Anterior cingulate cortex (tissue), 58 donors: ENCODE measurements at regions not wholly inside any gene's neighbourhood (a gene's known extent, or its start where the extent isn't known, plus 50 kb on each side); places are given as distances from the start of the nearest gene placed in this dataset.
"Not testable (repeated sequence)": the region's sequence is repeated elsewhere in the genome, so short reads cannot be mapped to it uniquely, and the experiment has no call there.

Experiments
- DNase-seq, 58 donors: peaks; one replicate each; lab custom pipeline; 2025; lab: John Stamatoyannopoulos, UW

DNA sequence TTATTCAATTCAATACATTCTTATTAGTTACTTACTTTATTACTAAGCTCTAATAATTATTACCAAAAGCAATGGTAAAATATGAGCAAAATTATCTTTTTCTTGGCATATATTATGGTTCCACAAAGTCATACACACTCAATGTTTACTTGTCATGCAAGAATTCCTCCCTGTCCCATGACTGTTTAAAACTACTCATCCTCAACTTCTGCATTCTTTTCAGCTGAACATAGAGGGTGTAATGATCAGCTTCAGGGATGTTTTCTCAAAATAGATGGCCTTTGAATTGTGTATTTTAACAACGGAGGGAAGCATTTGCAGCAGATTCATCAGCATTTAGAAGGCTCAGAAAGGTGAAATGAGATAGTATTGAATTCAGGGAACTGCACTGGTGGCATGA, 499.0 kb downstream of the RWDD3 start:
- DNase-seq: no peak

DNA sequence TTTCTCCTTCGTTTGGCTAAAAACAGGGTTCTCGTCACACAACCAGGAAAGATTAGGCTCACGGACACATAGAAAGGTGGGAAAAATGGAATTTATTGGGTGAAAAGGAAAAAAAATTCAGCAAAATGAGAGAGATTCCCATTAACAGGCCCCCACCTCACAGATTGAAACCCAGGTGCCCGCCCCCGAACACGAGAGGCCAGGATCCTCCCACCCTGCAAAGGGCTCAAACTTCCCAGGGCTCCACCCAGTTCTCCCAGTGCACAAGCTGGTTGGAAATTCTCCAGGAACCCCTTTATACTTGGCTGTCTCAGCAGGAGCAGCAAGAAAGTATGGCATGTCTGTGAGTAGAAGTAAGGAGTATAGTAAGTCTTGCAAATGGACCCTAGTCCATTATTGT, 499.7 kb downstream of the RWDD3 start:
- no peak for DNase-seq

DNA sequence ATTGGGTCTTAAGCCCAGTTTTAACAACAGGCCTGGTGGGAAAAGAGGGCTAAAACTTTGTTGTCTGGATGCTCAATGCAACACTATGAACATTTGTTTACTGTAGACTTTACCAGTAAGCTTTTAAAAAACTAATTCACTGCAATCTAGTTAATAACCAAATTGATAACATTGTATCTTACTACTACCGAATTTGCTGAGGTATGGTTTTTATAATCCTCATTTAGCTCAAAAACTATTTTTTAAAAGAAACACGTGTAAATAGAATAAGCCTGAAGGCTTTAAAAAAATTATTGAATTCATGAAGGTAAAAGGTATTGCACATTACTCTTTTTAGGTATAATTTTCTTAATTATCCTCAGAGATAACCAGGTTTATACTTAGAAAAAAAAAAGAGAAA, 500.6 kb downstream of the RWDD3 start:
- no peak for DNase-seq

DNA sequence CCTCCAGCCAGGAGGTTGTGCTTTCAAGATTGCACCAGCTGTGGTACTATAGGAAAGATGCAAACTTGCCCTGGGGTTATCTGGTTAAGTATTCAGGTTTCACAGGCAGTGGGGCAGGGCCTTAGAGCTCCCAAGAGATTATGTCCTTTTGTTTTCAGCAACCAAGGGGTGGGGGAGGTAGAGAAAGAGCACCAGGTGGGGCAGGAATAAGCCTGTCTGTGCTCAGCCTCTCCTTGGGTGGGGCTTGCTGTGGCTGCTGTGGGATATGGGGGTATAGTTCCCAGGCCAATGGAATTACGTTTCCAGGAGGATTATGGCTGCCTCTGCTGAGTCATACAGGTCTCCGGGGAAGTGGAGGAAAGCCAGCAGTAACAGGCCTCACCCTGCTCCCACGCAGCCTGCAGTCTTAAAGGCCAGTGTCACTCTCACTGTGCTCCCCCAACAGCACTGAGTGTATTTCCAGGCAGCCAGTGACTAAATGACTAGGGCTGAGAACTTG, 508.6 kb downstream of the RWDD3 start:
- DNase-seq: no peak

DNA sequence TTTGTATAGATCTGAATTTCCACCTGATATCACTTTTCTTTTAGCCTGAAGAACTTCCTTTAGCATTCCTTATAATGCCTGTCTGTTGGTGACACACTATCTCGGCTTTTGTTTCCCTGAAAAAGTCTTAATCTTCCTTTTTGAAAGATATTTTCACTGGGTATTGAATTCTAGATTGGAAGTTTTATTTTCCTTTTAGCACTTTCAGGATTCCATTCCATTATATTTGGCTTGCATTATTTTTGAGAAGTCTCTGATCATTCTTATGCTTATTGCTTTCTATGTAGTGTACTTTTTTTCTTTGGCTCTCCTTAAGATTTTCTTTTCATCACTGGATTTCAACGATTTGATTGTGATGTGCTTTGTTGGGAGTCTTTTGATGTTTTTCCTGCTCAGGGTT, 510.7 kb downstream of the RWDD3 start:
- DNase-seq: no peak

DNA sequence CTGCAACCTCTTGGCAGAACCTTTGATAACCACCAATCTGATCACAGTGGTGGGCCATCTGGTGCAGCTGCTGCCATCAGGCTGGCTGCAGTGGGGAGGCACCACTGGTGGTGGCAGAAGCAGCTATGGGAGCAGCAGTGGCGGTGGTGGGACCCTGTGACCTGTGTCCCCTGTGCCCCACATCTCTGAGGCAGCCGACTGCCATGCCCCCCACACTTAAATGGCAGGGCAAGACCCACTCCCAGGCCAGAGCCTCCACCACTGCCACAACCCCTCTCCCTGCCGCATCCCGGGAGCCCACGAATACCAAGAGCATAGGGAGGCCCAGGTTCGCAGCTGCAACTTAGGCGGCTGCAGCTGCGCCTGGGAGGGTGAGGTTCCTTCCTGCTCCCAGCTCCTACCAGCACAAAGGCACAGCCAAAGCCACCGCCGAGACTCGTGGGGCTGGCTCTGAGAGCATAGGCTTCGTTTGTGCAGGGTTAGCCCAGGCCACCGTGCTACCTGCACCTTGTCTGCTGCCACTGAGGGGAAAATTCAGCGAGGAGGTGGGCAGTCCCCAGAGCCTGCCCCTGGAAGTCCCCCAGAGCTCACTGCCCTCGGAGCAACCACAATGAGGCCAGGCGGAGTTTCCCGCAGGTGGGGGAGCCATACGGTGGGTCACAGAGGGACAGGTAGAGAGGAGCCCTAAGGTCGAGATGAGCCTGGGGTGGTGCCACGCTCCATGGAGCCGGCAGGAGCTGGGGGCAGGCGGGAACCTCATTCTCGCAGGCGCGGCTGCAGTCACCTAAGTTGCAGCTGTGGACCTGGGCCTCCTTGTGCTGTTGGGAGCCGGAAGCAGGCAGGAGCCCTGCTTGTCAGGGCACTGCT, 518.7 kb downstream of the RWDD3 start:
- DNase-seq: no peak

DNA sequence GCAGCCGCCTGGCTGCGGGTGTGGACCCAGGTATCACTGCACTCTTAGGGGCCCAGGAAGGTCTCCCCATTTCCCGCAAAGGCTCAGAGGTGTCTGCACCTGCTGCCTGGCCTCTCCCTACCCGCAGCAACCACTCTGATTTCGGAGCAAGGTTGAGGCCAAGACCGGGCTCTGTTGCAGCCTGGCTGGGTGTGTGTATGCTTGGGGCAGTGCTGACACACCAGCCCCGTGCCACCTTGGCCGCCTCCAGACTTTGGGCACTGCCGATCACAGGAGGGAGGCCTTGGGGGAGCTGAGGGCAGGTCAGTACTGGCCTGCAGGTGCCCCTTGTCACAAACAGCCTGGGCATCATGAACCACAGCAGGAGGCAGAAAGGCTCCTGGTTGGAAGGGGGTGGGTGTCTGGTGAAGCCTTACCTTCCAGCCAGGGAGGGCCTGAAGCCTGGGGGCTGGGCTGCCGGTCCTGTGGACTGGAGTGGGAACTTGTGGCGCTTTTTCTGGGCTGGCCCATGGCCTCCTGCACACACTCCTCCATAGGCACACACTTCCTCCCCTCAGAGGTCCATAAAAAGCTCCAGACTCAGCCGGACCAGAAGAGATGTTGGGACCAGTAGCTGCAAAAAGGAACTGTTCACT, 519.5 kb downstream of the RWDD3 start:
- no peak for DNase-seq

DNA sequence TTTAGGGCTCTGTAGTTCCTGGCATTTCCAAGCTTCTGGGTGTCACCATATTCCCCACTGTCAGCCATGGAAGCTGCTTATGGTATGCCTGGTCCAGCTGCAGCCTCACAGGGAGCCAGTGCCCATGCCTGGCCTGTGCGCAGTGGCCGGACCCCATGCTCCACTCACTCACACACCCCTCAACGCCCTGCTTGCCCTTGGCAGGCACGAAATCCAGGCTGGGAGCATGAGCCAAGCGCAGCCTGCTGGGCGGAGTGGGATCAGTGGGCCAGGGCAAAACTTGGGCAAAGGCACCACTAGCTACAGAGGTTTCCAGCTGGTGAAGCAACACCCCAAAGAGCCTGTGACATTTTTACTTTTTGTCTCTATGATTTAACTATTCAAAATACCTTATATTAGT, 520.4 kb downstream of the RWDD3 start:
- DNase-seq: no peak

DNA sequence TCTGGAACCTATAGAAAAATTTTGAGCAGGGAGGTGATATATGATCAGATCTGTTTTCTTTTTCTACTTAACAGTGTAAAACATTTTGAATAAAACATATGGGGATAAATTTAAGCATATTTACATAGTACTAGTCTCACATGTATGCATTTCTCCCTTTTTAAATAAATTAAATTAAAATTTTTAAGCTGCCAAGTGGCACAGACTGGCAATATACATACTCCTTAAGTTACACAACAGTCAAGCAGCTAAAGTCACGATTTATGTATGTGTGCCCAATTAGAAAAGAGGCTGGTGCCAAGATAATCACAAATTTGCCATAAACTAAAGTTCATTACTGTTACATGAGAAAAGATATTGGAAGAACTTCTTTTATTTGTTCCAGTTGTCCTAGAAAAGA, 532.0 kb downstream of the RWDD3 start:
- DNase-seq: no peak

DNA sequence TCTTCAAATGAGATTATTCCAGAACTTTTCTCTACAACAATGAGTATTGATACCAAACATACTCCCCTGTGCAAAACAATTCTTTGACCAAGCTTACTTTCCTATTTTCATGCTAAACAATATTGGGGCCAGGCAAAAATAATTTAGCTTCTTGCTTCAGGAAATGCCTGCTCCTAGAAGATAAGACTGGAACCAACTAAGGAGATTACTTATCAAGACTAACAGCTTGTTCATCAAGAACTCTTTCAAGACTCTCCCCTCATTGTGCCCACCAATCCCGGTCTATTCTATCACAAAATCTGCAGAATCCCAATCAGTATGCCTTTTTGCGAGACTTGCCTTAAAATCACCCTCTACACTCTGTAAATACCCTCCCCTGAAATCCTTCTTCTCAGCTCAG, 536.6 kb downstream of the RWDD3 start:
- DNase-seq: no peak

DNA sequence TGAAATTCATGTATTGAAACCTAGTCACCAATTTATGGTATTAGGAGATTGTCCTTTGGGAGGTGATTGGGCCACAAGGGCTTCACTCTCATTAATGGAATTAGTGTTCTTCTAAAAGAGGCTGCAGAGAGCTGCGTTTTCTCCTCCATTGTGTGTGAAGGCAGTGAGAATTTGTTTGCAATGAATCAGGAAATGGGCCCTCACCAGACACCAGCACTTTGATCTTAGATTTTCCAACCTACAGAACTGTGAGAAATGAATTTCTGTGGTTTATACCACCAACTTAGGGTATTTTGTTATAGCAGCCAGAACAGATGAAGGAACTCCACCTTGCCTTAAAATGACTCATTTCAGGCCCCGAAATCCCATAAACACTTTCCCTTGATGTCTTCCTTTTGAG, 544.2 kb downstream of the RWDD3 start:
- no peak for DNase-seq

DNA sequence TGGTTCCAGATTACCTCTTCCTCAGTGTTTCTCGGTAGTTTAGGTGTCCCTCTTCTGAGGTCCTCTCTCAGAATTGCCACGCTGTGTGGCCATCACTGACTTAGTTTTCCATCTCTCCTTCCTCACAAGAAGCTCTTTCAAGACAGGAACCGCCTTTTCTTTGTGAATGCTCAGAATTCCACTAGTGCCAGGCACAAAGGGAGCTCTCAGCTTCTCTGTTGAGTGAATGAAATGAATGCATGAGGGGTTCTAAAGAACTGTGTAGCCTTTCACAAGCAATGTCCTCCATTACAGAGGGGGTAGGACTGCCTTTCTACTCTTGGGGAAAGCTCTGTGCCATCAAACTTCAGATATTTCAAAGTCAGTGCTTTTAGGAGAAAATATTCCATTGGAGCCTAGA, 546.8 kb downstream of the RWDD3 start:
- DNase-seq: no peak

DNA sequence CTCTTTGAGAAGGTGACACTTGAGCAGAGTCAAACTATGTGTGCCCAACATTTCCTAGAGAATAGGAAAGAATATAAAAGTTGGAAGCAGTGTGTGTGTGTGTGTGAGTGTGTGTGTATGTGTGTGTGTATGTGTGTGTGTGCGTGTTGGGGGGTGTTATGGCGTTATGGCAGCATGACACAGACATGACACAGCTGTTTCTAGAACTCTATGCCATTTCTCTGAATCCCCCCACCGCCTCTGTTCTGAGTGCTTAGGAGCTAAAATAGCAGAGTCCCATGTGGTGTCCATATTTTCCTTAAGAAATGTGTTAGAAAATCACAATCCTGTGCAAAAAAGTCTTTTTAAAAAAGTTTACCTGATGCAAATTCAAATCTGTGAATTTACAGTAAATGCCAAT, 556.1 kb downstream of the RWDD3 start:
- no peak for DNase-seq

DNA sequence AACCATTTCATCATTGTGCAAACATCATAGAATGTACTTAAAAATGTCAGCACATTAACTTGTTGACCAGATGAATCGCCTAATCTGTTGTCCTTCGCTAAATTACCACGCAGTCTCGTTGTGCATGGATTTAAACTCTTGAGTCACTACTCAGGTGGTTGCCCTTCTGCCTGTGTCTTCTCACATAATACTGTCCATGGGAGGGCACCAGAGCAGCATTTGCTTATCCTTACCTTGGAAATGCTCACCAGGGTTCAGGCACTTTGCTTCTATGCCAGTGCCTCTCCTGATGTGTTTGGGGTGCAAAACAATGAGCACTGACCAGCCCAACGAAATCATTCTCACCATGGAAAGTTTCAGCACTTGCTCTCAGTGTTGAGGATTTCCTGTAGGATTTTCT, 559.9 kb downstream of the RWDD3 start:
- no peak for DNase-seq

DNA sequence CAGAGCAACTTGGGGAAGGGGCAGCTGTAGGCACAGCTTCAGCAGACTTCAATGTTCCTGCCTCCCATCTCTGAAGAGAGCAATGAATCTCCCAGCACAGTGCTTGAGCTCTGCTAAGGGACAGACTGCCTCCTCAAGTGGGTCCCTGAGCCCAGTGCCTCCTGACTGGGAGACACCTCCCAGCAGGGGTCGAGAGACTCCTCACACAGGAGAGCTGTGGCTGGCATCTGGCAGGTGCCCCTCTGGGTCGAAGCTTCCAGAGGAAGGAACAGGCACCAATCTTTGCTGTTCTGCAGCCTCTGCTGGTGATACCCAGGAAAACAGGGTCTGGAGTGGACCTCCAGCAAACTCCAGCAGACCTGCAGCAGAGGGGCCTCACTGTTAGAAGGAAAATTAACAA, 563.8 kb downstream of the RWDD3 start:
- DNase-seq: not testable (repeated sequence)

DNA sequence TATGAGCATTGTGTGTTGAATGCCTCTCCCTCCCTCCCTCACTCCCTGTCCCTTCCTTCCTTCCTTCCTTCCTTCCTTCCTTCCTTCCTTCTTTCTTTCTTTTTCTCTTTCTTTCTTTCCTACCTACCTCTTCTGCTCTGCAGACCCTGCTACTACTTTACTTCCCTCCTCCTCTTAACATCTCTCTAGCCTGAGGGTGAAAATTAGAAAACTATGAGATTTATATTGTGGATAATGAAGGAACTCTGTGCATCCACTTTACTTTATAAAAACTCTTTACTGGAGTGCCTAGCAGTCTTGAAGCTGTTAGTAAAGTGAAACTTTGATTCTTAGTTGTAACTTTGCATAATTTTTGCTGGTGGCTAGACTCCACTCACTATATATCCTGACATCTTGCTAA, 572.2 kb downstream of the RWDD3 start:
- DNase-seq: no peak

DNA sequence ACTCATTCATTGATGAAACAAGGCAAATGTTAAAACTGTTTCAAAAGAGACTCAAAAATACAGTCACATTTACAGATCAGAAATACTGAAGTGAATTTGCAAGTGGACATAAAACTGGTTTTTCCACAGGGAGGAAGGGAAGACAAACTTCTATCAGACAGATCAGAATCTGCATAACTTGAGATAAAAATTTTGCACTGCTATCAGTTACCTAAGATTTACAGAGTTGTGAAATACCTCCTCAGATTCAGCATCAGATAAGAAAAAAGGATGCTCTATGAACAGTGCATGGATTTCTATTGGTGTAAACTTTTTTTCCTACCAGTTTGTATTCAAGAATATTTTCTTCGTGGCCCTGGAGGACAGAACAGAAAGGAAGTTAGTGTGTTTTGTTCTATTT, 575.4 kb downstream of the RWDD3 start:
- no peak for DNase-seq

DNA sequence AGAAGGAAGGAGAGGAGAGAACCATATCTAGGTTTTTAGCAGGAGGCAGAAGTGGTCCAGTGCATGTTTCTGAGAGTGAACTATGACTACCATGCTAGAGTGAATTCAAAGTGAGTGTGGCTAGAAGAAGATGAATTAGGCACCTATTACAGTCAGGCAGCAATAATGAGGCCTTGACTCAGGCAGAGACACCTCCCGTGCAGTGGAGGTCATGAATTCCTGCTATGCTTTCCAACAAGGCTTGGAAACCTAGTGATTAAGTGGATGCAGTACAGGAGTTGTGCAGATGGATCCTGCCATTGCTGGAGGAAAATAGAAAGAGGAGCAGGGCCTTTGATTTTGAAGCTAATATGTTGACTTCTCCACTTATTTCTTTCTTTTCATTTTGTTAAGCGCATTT, 581.5 kb downstream of the RWDD3 start:
- no peak for DNase-seq

DNA sequence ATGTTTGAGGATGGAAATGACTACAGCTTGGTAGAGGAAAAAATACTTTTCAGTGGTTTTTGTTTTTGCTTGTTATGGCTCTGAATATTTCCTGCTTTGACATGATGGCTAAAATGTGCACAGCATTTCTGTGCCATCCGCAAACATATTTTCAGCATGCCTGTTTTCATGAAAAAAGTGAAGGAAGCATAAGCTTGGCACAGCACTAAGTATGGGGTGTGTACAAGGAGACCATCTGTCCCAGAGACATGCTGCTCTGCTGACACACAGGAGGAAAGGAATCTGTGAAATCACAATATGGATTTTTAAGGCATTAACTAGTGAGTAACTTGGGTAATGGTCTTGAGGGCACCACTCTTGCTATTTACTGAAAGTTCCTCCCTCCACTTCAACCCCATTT, 595.5 kb downstream of the RWDD3 start:
- peak in 1 of 58 donors; percentile 19 for DNase-seq

DNA sequence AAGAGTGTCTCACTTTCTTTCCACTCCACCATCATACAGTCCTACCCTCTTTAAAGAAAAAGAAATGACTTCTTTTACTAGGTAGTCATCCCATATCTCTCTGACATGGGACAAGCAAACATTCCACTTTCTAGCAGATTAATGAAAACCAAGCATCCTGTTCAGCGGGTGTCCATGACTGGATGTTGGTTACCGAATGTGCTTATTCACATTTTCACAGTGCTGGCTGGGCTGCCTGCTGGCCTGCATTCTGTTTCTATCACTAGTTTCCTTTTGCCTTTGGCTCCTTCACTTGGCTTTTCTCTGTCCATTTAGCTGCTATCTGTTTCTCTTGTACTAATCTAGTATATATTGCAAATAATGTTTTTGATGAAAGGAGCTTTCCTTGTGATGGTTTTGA, 598.4 kb downstream of the RWDD3 start:
- no peak for DNase-seq

DNA sequence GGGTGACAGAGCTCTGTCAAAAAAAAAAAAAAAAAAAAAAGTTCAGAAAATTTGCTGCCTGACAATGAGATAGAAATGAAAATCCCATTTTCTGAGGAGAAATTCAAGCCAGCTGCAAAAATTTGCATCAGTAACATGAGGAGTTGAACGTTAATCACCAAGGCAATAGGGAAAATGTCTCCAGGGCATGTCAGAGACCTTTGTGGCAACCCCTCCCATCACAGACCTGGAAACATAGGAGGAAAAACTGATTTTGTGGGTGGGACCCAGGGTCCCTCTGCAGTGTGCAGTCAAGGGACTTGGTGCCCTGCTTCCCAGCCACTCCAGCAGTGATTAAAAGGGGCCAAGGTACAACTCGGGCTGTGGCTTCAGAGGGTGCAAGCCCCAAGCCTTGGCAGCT, 615.4 kb downstream of the RWDD3 start:
- no peak for DNase-seq

DNA sequence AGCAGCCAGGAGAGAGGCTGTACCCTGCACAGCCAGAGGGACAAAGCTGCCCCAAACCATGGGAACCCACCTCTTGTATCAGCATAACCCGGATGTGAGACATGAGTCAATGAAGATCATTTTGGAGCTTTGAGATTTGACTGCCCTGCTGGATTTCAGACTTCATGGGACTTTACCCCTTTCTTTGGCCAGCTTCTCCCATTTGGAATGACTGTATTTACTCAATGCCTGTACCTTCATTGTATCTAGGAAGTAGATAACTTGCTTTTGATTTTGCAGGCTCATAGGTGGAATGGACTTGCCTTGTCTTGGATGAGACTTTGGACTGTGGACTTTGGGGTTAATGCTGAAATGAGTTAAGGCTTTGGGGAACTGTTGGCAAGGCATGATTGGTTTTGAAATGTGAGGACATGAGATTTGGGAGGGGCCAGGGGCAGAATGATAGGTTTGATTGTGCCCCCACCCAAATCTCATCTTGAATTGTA, 616.2 kb downstream of the RWDD3 start:
- DNase-seq: no peak
